DOHH2 (cell line): ENCODE measurements at regions not wholly inside any gene's neighbourhood (a gene's known extent, or its start where the extent isn't known, plus 50 kb on each side); places are given as distances from the start of the nearest gene placed in this dataset.
A peak's percentile ranks its signal among the peaks of the same experiment; 100 is the strongest.
"Not testable (repeated sequence)": the region's sequence is repeated elsewhere in the genome, so short reads cannot be mapped to it uniquely, and the experiment has no call there.

ENCODE experiments used
- H3F3A ChIP-seq: fragments of 200-600 bp; sonication (generic), shearing (Covaris generic); 2 replicates; pipeline ENCODE4 v1.6.0; 2016; ENCODE audit warnings: antibody characterized with exemption, mild to moderate bottlenecking; ENCODE audit not compliant: control insufficient read depth, insufficient read depth
- H3K27ac ChIP-seq: fragments of 200-600 bp; sonication (generic); 2 replicates; pipeline ENCODE4 v1.5.1; 2014; ENCODE audit warnings: low read depth, mild to moderate bottlenecking, low read length, moderate library complexity
- H3K27me3 ChIP-seq: fragments of 200-600 bp; sonication (generic); 2 replicates; pipeline ENCODE4 v1.6.1; 2014; ENCODE audit warnings: mild to moderate bottlenecking, low read length, mixed read lengths; ENCODE audit not compliant: control insufficient read depth
- H3K36me3 ChIP-seq: fragments of 200-600 bp; sonication (generic); 2 replicates; pipeline ENCODE4 v1.6.1; 2014; ENCODE audit warnings: mild to moderate bottlenecking, low read length, moderate library complexity, mixed read lengths; ENCODE audit not compliant: control insufficient read depth
- H3K4me1 ChIP-seq: fragments of 200-600 bp; sonication (generic); 2 replicates; pipeline ENCODE4 v1.6.1; 2014; ENCODE audit warnings: mild to moderate bottlenecking, low read length, mixed read lengths; ENCODE audit not compliant: control insufficient read depth
- H3K4me2 ChIP-seq: fragments of 200-600 bp; sonication (generic); 2 replicates; pipeline ENCODE4 v1.6.0; 2014; ENCODE audit warnings: mild to moderate bottlenecking, low read length, moderate library complexity
- H3K4me3 ChIP-seq: fragments of 200-600 bp; sonication (generic); 2 replicates; pipeline ENCODE4 v1.5.1; 2014; ENCODE audit warnings: mild to moderate bottlenecking, low read length, mixed read lengths
- H3K79me2 ChIP-seq: fragments of 200-600 bp; sonication (generic); 2 replicates; pipeline ENCODE4 v1.6.1; 2014; ENCODE audit warnings: mild to moderate bottlenecking, low read length, mixed read lengths; ENCODE audit not compliant: control insufficient read depth
- H3K9me2 ChIP-seq: fragments of 200-600 bp; sonication (generic); replicated peaks from 2 replicates; pipeline ENCODE4 v1.6.1; 2014; ENCODE audit warnings: mild to moderate bottlenecking, low read length, mixed read lengths; ENCODE audit not compliant: control insufficient read depth
- H3K9me3 ChIP-seq: fragments of 200-600 bp; sonication (generic); 2 replicates; pipeline ENCODE4 v1.6.1; 2014; ENCODE audit warnings: antibody characterized with exemption, low read length, mixed read lengths; ENCODE audit not compliant: control insufficient read depth, insufficient read depth
- H4K20me1 ChIP-seq: fragments of 200-600 bp; sonication (generic); 2 replicates; pipeline ENCODE4 v1.6.0; 2014; ENCODE audit warnings: low read depth, mild to moderate bottlenecking, antibody characterized with exemption, low read length, moderate library complexity; ENCODE audit not compliant: control insufficient read depth, insufficient read depth
- CTCF ChIP-seq: fragments of 200-600 bp; sonication (generic); IDR thresholded peaks from one replicate; pipeline ENCODE4 v1.5.1; 2014; ENCODE audit warnings: antibody characterized with exemption, mild to moderate bottlenecking, low read depth, low read length; ENCODE audit not compliant: poor library complexity, severe bottlenecking
- EZH2phosphoT487 ChIP-seq: fragments of 200-600 bp; sonication (generic); IDR thresholded peaks from 2 replicates; pipeline ENCODE4 v1.6.1; 2017; ENCODE audit warnings: borderline replicate concordance, mild to moderate bottlenecking, antibody characterized with exemption, low read length, moderate library complexity, mixed read lengths

GRCh38 chr2:39919511-39920306 lies 140.7 kb upstream of the THUMPD2 start:
- peaks cover 67% of the 10 kb centered on the region for H3K4me1 ChIP-seq
- TF ChIP-seq CTCF: no peak
- TF ChIP-seq EZH2phosphoT487: no peak
- H3K79me2 ChIP-seq: no peaks in the 10 kb centered on the region
- no peaks in the 10 kb centered on the region for H3K9me3 ChIP-seq
- H3F3A ChIP-seq: peaks cover 5% of the 10 kb centered on the region
- peak overlapping the region; percentile 91 for H3K27ac ChIP-seq
- no peaks in the 10 kb centered on the region for H4K20me1 ChIP-seq
- H3K4me2 ChIP-seq: peak overlapping the region; percentile 74
- H3K27me3 ChIP-seq: no peaks in the 10 kb centered on the region
- peak overlapping the region; percentile 63 for H3K4me3 ChIP-seq
- no peaks in the 10 kb centered on the region for H3K9me2 ChIP-seq
- H3K36me3 ChIP-seq: peaks cover 9% of the 10 kb centered on the region

- no peaks in the 10 kb centered on the region for H4K20me1 ChIP-seq
- no peaks in the 10 kb centered on the region for H3K9me3 ChIP-seq
- H3K79me2 ChIP-seq: no peaks in the 10 kb centered on the region
- peaks cover 71% of the 10 kb centered on the region for H3K4me1 ChIP-seq
- no peak overlapping the region for H3K4me2 ChIP-seq
- H3K27me3 ChIP-seq: no peaks in the 10 kb centered on the region
- peaks cover 5% of the 10 kb centered on the region for H3F3A ChIP-seq
- H3K36me3 ChIP-seq: peaks cover 9% of the 10 kb centered on the region
- H3K9me2 ChIP-seq: no peaks in the 10 kb centered on the region
- H3K27ac ChIP-seq: peak overlapping the region; percentile 91; the same call in 1 of the 2 replicates
- no peak overlapping the region; the same call in 1 of the 2 replicates for H3K4me3 ChIP-seq
- no peak for TF ChIP-seq EZH2phosphoT487
- TF ChIP-seq CTCF: no peak
Measured at GRCh38 chr2:39918886-39919285, 139.8 kb upstream of the THUMPD2 start.

DNA sequence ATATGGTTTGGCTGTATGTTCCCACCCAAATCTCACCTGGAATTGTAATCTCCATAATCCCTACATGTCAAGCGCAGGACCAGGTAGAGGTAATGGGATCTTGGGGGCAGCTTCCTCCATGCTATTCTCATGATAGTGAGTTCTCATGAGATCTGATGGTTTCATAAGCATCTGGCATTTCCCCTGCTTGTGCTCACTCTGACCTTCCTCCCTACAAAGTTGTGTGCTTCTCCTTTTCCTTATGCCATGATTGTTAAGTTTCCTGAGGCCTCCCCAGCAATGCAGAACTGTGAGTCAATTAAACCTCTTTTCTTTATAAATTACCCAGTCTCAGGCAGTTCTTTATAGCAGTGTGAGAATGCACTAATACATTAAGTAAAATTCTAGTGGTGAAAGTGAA lies 138.3 kb upstream of the THUMPD2 start:
- not testable (repeated sequence) for H3K4me2 ChIP-seq, H3K9me2 ChIP-seq, H3K36me3 ChIP-seq, H3K27me3 ChIP-seq, H4K20me1 ChIP-seq, H3K79me2 ChIP-seq, H3F3A ChIP-seq, H3K27ac ChIP-seq, H3K4me3 ChIP-seq, H3K9me3 ChIP-seq
- peaks cover 59% of the 10 kb centered on the region for H3K4me1 ChIP-seq

GRCh38 chr2:39914949-39915348 lies 135.9 kb upstream of the THUMPD2 start:
- Histone ChIP-seq H3K27me3 (no peaks in the 10 kb centered on the region), H3K27ac (no peak overlapping the region), H3F3A (peaks cover 3% of the 10 kb centered on the region; the same call in 1 of the 2 replicates), H3K4me2 (no peak overlapping the region), H3K4me1 (peaks cover 35% of the 10 kb centered on the region), H3K4me3 (no peak overlapping the region), H3K9me3 (no peaks in the 10 kb centered on the region), H3K36me3 (peaks cover 2% of the 10 kb centered on the region; the same call in 1 of the 2 replicates), H3K79me2 (no peaks in the 10 kb centered on the region), H4K20me1 (no peaks in the 10 kb centered on the region), H3K9me2 (no peaks in the 10 kb centered on the region)
- no peak for TF ChIP-seq CTCF
- no peak for TF ChIP-seq EZH2phosphoT487
